ENCODE measurements at regions not wholly inside any gene's neighbourhood (a gene's known extent, or its start where the extent isn't known, plus 50 kb on each side); places are given as distances from the start of the nearest gene placed in this dataset.

- no peak overlapping the region for H3K9ac ChIP-seq (ENCODE audit: low read depth, low read length)
- peaks cover 13% of the 10 kb centered on the region; the same call in 1 of the 2 replicates for H3K9me3 ChIP-seq (ENCODE audit: control insufficient read depth, insufficient read depth, low read length)
- POLR2A ChIA-PET (ENCODE audit: unreplicated experiment): no interaction called here
- H3K27me3 ChIP-seq (ENCODE audit: control insufficient read depth, insufficient read depth, low read length): no peaks in the 10 kb centered on the region
- no peaks in the 10 kb centered on the region for H3K36me3 ChIP-seq (ENCODE audit: control insufficient read depth, insufficient read depth, low read length)
- ATAC-seq (ENCODE audit: low read depth): no peak
- BruUV-seq (replicated peaks): no TSS peak
- H2AK9ac ChIP-seq (replicated peaks; ENCODE audit: low read depth, low read length, poor library complexity): no peak overlapping the region
- no peak overlapping the region for H2AK5ac ChIP-seq (ENCODE audit: low read depth, low read length)
- dilution Hi-C loops (cut with HindIII; ENCODE audit: low sequenced_read_pairs, unreplicated experiment): no loop called here
- H3K4me3 ChIP-seq (ENCODE audit: insufficient read depth, low read depth, low read length): no peak overlapping the region
- no peak overlapping the region for H3K14ac ChIP-seq (replicated peaks; ENCODE audit: low read depth, low read length)
- no peak overlapping the region for H4K8ac ChIP-seq (ENCODE audit: low read depth in 2 of 2, low read length in 2 of 2)
- no peaks in the 10 kb centered on the region for H3K79me1 ChIP-seq (ENCODE audit: low read depth in 1 of 2, low read length in 2 of 2)
- H3K18ac ChIP-seq (ENCODE audit: low read depth, low read length): no peak overlapping the region
- H3K4ac ChIP-seq (ENCODE audit: low read depth, low read length): no peak overlapping the region
- H3K56ac ChIP-seq (ENCODE audit: extremely low read depth, insufficient read depth, low read length): no peak overlapping the region
- H3K4me2 ChIP-seq (ENCODE audit: low read depth, low read length): no peak overlapping the region
- H4K91ac ChIP-seq (ENCODE audit: insufficient read depth, low read depth, low read length): no peak overlapping the region
- in situ Hi-C loops (cut with MboI; ENCODE audit: low sequenced_read_pairs): no loop called here
- H3K9me1 ChIP-seq (ENCODE audit: insufficient read depth, low read length): no peaks in the 10 kb centered on the region
- DNase-seq: no peak
- no peak for TF ChIP-seq MAFK (IDR thresholded peaks at IDR 0.05; ENCODE audit: low read depth, low read length)
- no peak for TF ChIP-seq POLR2A (IDR thresholded peaks at IDR 0.05; ENCODE audit: low read depth, low read length)
- TF ChIP-seq RFX5 (IDR thresholded peaks at IDR 0.05; ENCODE audit: low read depth, low read length): no peak
- no peak for TF ChIP-seq MXI1 (IDR thresholded peaks at IDR 0.05; ENCODE audit: borderline replicate concordance, low read depth, low read length)
- no peak for TF ChIP-seq ELK1 (IDR thresholded peaks at IDR 0.05; ENCODE audit: borderline replicate concordance, low read depth, low read length)
- no peak for TF ChIP-seq MAZ (IDR thresholded peaks at IDR 0.05; ENCODE audit: borderline replicate concordance, low read depth, low read length)
- no peak for TF ChIP-seq CTCF (conservative IDR thresholded peaks at IDR 0.05; ENCODE audit: low read depth, low read length)
- TF ChIP-seq, protein P1, sequence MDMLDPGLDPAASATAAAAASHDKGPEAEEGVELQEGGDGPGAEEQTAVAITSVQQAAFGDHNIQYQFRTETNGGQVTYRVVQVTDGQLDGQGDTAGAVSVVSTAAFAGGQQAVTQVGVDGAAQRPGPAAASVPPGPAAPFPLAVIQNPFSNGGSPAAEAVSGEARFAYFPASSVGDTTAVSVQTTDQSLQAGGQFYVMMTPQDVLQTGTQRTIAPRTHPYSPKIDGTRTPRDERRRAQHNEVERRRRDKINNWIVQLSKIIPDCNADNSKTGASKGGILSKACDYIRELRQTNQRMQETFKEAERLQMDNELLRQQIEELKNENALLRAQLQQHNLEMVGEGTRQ (IDR thresholded peaks at IDR 0.05; ENCODE audit: low read depth, low read length): no peak
- TF ChIP-seq RAD21 (IDR thresholded peaks at IDR 0.05; ENCODE audit: low read length): no peak
- no peak for TF ChIP-seq CEBPB (IDR thresholded peaks at IDR 0.05; ENCODE audit: low read depth, low read length)
- no peak overlapping the region for H3K23ac ChIP-seq (ENCODE audit: low read depth, low read length)
- no peak overlapping the region for H2BK15ac ChIP-seq (ENCODE audit: low read depth, low read length)
- intact Hi-C loops (cut with micrococcal nuclease): no loop called here
- no peak overlapping the region for H2BK120ac ChIP-seq (ENCODE audit: low read depth, low read length)
- no peaks in the 10 kb centered on the region for H3K4me1 ChIP-seq (ENCODE audit: control insufficient read depth, insufficient read depth, low read length)
- no peak overlapping the region for H2BK5ac ChIP-seq (ENCODE audit: low read depth, low read length, poor library complexity, severe bottlenecking)
- H4K20me1 ChIP-seq (ENCODE audit: insufficient read depth, low read length): no peaks in the 10 kb centered on the region
- H3K27ac ChIP-seq (ENCODE audit: insufficient read depth, low read length): no peak overlapping the region
- no peak overlapping the region for H2AFZ ChIP-seq (replicated peaks; ENCODE audit: low read length, poor library complexity)
- H2BK20ac ChIP-seq (ENCODE audit: low read depth, low read length): no peak overlapping the region
- no CpG with 5 or more reads among the region's 3 CpGs for WGBS, 2 experiments (ENCODE audit: extremely low coverage in 2 of 2, insufficient read length in 1 of 2)
- CTCF ChIA-PET: no interaction called here
- no peak overlapping the region for H4K5ac ChIP-seq (ENCODE audit: low read depth, low read length)
Measured at GRCh38 chr10:105986912-105987635, 1177.4 kb downstream of the SORCS1 start.
